Adrenal gland (tissue), 9 donors: ENCODE measurements at regions not wholly inside any gene's neighbourhood (a gene's known extent, or its start where the extent isn't known, plus 50 kb on each side); places are given as distances from the start of the nearest gene placed in this dataset.

Source experiments
- DNase-seq, 7 donors: peaks; one replicate each; pipeline ENCODE4 v3.0.0-alpha.2; 2019 to 2020
- H3K27ac ChIP-seq, 5 donors: fragments of 200-600 bp; sonication (generic) in 4 of 5; 1 replicate in 3 of 5; 2 replicates in 2 of 5; pipeline versions ENCODE4 v1.5.1 to v1.8.0; 2016 to 2020; ENCODE audit warnings: mild to moderate bottlenecking in 1 of 5
- H3K27me3 ChIP-seq: fragments of 200-600 bp; 2 replicates; pipeline ENCODE4 v1.8.0; 2021
- H3K36me3 ChIP-seq, 2 donors: fragments of 200-600 bp; replicated peaks in 1 of 2; 1 replicate in 1 of 2; 2 replicates in 1 of 2; pipeline versions ENCODE4 v1.5.1 to v1.8.0; 2018 to 2022
- H3K4me1 ChIP-seq, 2 donors: fragments of 200-600 bp; replicated peaks in 1 of 2; 1 replicate in 1 of 2; 2 replicates in 1 of 2; pipeline versions ENCODE4 v1.5.1 to v1.8.0; 2018 to 2021
- H3K4me3 ChIP-seq, 4 donors: fragments of 200-600 bp; sonication (generic) in 3 of 4; one replicate each; pipeline ENCODE4 v1.5.1; 2016 to 2018
- H3K9me3 ChIP-seq, 3 donors: fragments of 200-600 bp; sonication (generic) in 1 of 3; replicated peaks in 1 of 3; 1 replicate in 2 of 3; 2 replicates in 1 of 3; pipeline versions ENCODE4 v1.5.1 to v1.8.0; 2016 to 2021
- CTCF ChIP-seq, 6 experiments: fragments of 450-650 bp in 4 of 6; fragments of 200-600 bp in 2 of 6; sonication (generic) in 1 of 6; IDR thresholded peaks; 1 replicate in 5 of 6; 2 replicates in 1 of 6; pipeline versions ENCODE4 v1.5.1 to v1.8.0; 2016 to 2021; ENCODE audit warnings: antibody characterized with exemption in 6 of 6, mild to moderate bottlenecking in 2 of 6, moderate library complexity in 1 of 6
- POLR2A ChIP-seq, 2 donors: fragments of 450-650 bp; IDR thresholded peaks; one replicate each; pipeline ENCODE4 v1.6.1; 2017; ENCODE audit warnings: antibody characterized with exemption in 2 of 2, mild to moderate bottlenecking in 2 of 2, moderate library complexity in 1 of 2
- WGBS, 4 donors: extraction: QIAGEN DNeasy Blood & Tissue Kit in 2 of 4; methylation state at CpG; one replicate each; pipeline versions ENCODE4 v1.1.5 to v1.1.7; 2013 to 2017; 5-methylcytosine and 5-hydroxymethylcytosine counted together
- intact Hi-C, 2 donors: fragments of 100-400 bp; cut with DNase I; formaldehyde crosslinking; loops; one replicate each; pipeline versions ENCODE4 v1.14.1 to v1.15.0; 2022 to 2023
- donor health status: healthy with polysubstance abuse.
- donor health status: Bipolar disorder and iron deficiency.
- donor health status: DM: yes; HTN: yes; CAD: no.
- donor health status: DM: no; HTN: no; CAD: no.
- donor health status: DM: no; HTN: no; CAD: no.

- Histone ChIP-seq H3K27me3 (no peaks in the 10 kb centered on the region), H3K27ac (no peak overlapping the region), H3K36me3 (no peaks in the 10 kb centered on the region), H3K9me3 (no peaks in the 10 kb centered on the region), H3K4me1 (no peaks in the 10 kb centered on the region), H3K4me3 (peak overlapping the region in 1 of 4 donors; percentile 27)
- DNase-seq: no peak
- TF ChIP-seq CTCF (IDR thresholded peaks at IDR 0.05) (no peak), POLR2A (IDR thresholded peaks at IDR 0.05) (no peak)
- 43 to 56% (median 51%) methylated on average over 6 of the region's 6 CpGs for WGBS, 4 donors
- intact Hi-C loops: no loop called here
Observed at GRCh38 chr7:33814936-33815335, 90.4 kb upstream of the BMPER start.

GRCh38 chr7:33815336-33815735, 90.0 kb upstream of the BMPER start:
- Histone ChIP-seq H3K27me3 (no peaks in the 10 kb centered on the region), H3K4me1 (no peaks in the 10 kb centered on the region), H3K4me3 (no peak overlapping the region), H3K36me3 (no peaks in the 10 kb centered on the region), H3K9me3 (no peaks in the 10 kb centered on the region), H3K27ac (no peak overlapping the region)
- no peak for DNase-seq
- 64 to 78% (median 71%) methylated on average over 3 of the region's 3 CpGs for WGBS, 4 donors
- TF ChIP-seq CTCF (IDR thresholded peaks at IDR 0.05) (no peak), POLR2A (IDR thresholded peaks at IDR 0.05) (no peak)
- intact Hi-C loops: no loop called here

GRCh38 chr7:33816106-33816505, 89.2 kb upstream of the BMPER start:
- TF ChIP-seq POLR2A (IDR thresholded peaks at IDR 0.05) (no peak), CTCF (IDR thresholded peaks at IDR 0.05) (no peak)
- Histone ChIP-seq H3K27me3 (no peaks in the 10 kb centered on the region), H3K9me3 (no peaks in the 10 kb centered on the region), H3K27ac (no peak overlapping the region), H3K36me3 (no peaks in the 10 kb centered on the region), H3K4me1 (no peaks in the 10 kb centered on the region), H3K4me3 (no peak overlapping the region)
- no peak for DNase-seq
- intact Hi-C loops: no loop called here

DNA sequence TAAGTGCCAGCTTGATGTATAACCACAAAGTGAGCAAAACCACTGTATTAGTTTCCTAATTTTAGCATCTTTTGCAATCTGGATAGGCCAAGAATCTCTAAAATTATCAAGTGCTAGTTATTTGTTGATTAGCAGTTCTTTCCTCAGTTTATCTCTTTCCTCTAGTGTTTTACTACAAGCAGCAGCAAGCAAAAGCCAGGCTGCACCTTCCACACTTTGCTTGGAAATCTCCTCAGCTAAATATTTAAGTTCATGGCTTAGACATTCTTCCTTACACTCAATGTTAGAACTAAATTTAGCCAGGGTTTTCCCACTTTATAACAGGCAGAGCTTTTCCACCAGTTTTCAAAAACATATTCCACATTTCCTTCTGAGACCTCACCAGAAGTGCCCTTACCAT, 85.7 kb upstream of the BMPER start:
- Histone ChIP-seq H3K27ac (no peak overlapping the region), H3K36me3 (no peaks in the 10 kb centered on the region), H3K4me3 (no peak overlapping the region), H3K27me3 (no peaks in the 10 kb centered on the region), H3K9me3 (no peaks in the 10 kb centered on the region), H3K4me1 (no peaks in the 10 kb centered on the region)
- no peak for TF ChIP-seq CTCF (IDR thresholded peaks at IDR 0.05)
- no peak for TF ChIP-seq POLR2A (IDR thresholded peaks at IDR 0.05)
- no peak for DNase-seq
- intact Hi-C loops: no loop called here
